ENCODE measurements at regions not wholly inside any gene's neighbourhood (a gene's known extent, or its start where the extent isn't known, plus 50 kb on each side); places are given as distances from the start of the nearest gene placed in this dataset.
A peak's percentile ranks its signal among the peaks of the same experiment; 100 is the strongest.

- ChIA-PET POLR2A (no interaction called here), CTCF (interaction anchor here (0.6 to 1.4 kb wide), 4 partner anchors 8 to 69 kb away, joined by 3 to 5 read pairs (median 5); no protein-coding TSS in a partner anchor)
- TF ChIP-seq OVOL3 (tag by site-specific recombination; IDR thresholded peaks at IDR 0.05) (no peak), ZNF211 (tag by site-specific recombination; IDR thresholded peaks at IDR 0.05; ENCODE audit: low read depth) (no peak), GLIS2 (tag by site-specific recombination; IDR thresholded peaks at IDR 0.05) (no peak), ZNF239 (tag by site-specific recombination; IDR thresholded peaks at IDR 0.05) (no peak), KLF10 (tag by site-specific recombination; IDR thresholded peaks at IDR 0.05) (no peak), ZFP3 (tag by site-specific recombination; IDR thresholded peaks at IDR 0.05; ENCODE audit: low read depth) (no peak), ZNF394 (tag by site-specific recombination; IDR thresholded peaks at IDR 0.05; ENCODE audit: borderline replicate concordance) (no peak), ZNF645 (tag by site-specific recombination; IDR thresholded peaks at IDR 0.05) (no peak), SETDB1 (IDR thresholded peaks at IDR 0.05; ENCODE audit: insufficient read length, low read length) (no peak)
- Histone ChIP-seq H3K36me3 (ENCODE audit: control insufficient read depth in 2 of 2, insufficient read depth in 1 of 2, low read length in 2 of 2) (no peaks in the 10 kb centered on the region), H3K9me3 (ENCODE audit: control insufficient read depth, insufficient read depth, low read depth, low read length) (no peaks in the 10 kb centered on the region), H3K4me1 (ENCODE audit: control insufficient read depth, insufficient read depth, low read length) (peaks cover under 1% of the 10 kb centered on the region; the same call in 1 of the 2 replicates), H3K27ac (ENCODE audit: extremely low read depth, low read depth, low read length) (no peak overlapping the region), H3K4me3 (ENCODE audit: low read depth, low read length) (no peak overlapping the region)
Measured at GRCh38 chr18:10040287-10041011, 126.6 kb downstream of the VAPA start.

- Histone ChIP-seq H3K9me3 (ENCODE audit: control insufficient read depth, insufficient read depth, low read depth, low read length) (no peaks in the 10 kb centered on the region), H3K4me3 (ENCODE audit: low read depth, low read length) (no peak overlapping the region), H3K4me1 (ENCODE audit: control insufficient read depth, insufficient read depth, low read length) (no peaks in the 10 kb centered on the region), H3K36me3 (ENCODE audit: control insufficient read depth in 2 of 2, insufficient read depth in 1 of 2, low read length in 2 of 2) (no peaks in the 10 kb centered on the region), H3K27ac (ENCODE audit: extremely low read depth, low read depth, low read length) (no peak overlapping the region)
- ChIA-PET CTCF (interaction anchor here (0.7 to 1.4 kb wide), 4 partner anchors 8 to 130 kb away, joined by 3 to 5 read pairs (median 5); no protein-coding TSS in a partner anchor), POLR2A (no interaction called here)
- TF ChIP-seq ZNF133 (tag by site-specific recombination; IDR thresholded peaks at IDR 0.05) (no peak), SP2 (tag by site-specific recombination; IDR thresholded peaks at IDR 0.05) (no peak), GLI4 (tag by site-specific recombination; IDR thresholded peaks at IDR 0.05) (no peak), OVOL3 (tag by site-specific recombination; IDR thresholded peaks at IDR 0.05) (no peak), ZNF302 (tag by site-specific recombination; IDR thresholded peaks at IDR 0.05; ENCODE audit: low read depth) (no peak), ZSCAN16 (tag by site-specific recombination; IDR thresholded peaks at IDR 0.05) (no peak), HOXC10 (CRISPR knock-in tag; IDR thresholded peaks at IDR 0.05) (no peak)
Measured at GRCh38 chr18:10041180-10041579, 127.4 kb downstream of the VAPA start.

GRCh38 chr18:10042492-10042891 is 128.7 kb downstream of the VAPA start:
- H3K9me3 ChIP-seq (ENCODE audit: control insufficient read depth, insufficient read depth, low read depth, low read length): no peaks in the 10 kb centered on the region
- CTCF ChIA-PET: no interaction called here
- POLR2A ChIA-PET: no interaction called here
- no peaks in the 10 kb centered on the region for H3K36me3 ChIP-seq (ENCODE audit: control insufficient read depth in 2 of 2, insufficient read depth in 1 of 2, low read length in 2 of 2)
- H3K4me1 ChIP-seq (ENCODE audit: control insufficient read depth, insufficient read depth, low read length): no peaks in the 10 kb centered on the region
- TF ChIP-seq ZNF433 (tag by site-specific recombination; IDR thresholded peaks at IDR 0.05; ENCODE audit: low read depth): no peak
- peak; percentile 96 for TF ChIP-seq SETDB1 (IDR thresholded peaks at IDR 0.05; ENCODE audit: insufficient read length, low read length)
- H3K27ac ChIP-seq (ENCODE audit: extremely low read depth, low read depth, low read length): no peak overlapping the region
- no peak overlapping the region for H3K4me3 ChIP-seq (ENCODE audit: low read depth, low read length)

- CTCF ChIA-PET: no interaction called here
- Histone ChIP-seq H3K36me3 (ENCODE audit: control insufficient read depth in 2 of 2, insufficient read depth in 1 of 2, low read length in 2 of 2) (no peaks in the 10 kb centered on the region), H3K9me3 (ENCODE audit: control insufficient read depth, insufficient read depth, low read depth, low read length) (no peaks in the 10 kb centered on the region), H3K27ac (ENCODE audit: extremely low read depth, low read depth, low read length) (no peak overlapping the region), H3K4me1 (ENCODE audit: control insufficient read depth, insufficient read depth, low read length) (no peaks in the 10 kb centered on the region), H3K4me3 (ENCODE audit: low read depth, low read length) (no peak overlapping the region)
- POLR2A ChIA-PET: no interaction called here
- TF ChIP-seq ZNF580 (tag by site-specific recombination; IDR thresholded peaks at IDR 0.05): no peak
- TF ChIP-seq ZFP37 (tag by site-specific recombination; IDR thresholded peaks at IDR 0.05): no peak
- no peak for TF ChIP-seq ZBTB10 (tag by site-specific recombination; IDR thresholded peaks at IDR 0.05)
- TF ChIP-seq KLF16 (tag by site-specific recombination; IDR thresholded peaks at IDR 0.05): no peak
- no peak for TF ChIP-seq ZNF529 (tag by site-specific recombination; IDR thresholded peaks at IDR 0.05; ENCODE audit: insufficient replicate concordance)
- TF ChIP-seq SP3 (tag by site-specific recombination; IDR thresholded peaks at IDR 0.05): no peak
- no peak for TF ChIP-seq ZNF555 (tag by site-specific recombination; conservative IDR thresholded peaks at IDR 0.05)
- TF ChIP-seq FEZF1 (tag by site-specific recombination; IDR thresholded peaks at IDR 0.05): no peak
- TF ChIP-seq KLF1 (tag by site-specific recombination; IDR thresholded peaks at IDR 0.05): no peak
Measured at GRCh38 chr18:10044054-10044453, 130.2 kb downstream of the VAPA start.
